Endothelial cell of umbilical vein (primary cell): ENCODE measurements at regions not wholly inside any gene's neighbourhood (a gene's known extent, or its start where the extent isn't known, plus 50 kb on each side); places are given as distances from the start of the nearest gene placed in this dataset.

ENCODE experiments used
- CTCF ChIP-seq, 2 donors: IDR thresholded peaks; 1 replicate in 1 of 2; 2 replicates in 1 of 2; pipeline ENCODE4 v1.5.1; 2011; ENCODE audit warnings: low read length in 2 of 2, mild to moderate bottlenecking in 2 of 2, moderate library complexity in 2 of 2, control low read depth in 1 of 2, inconsistent platforms in 1 of 2, low read depth in 1 of 2; ENCODE audit not compliant: insufficient read depth in 1 of 2; ENCODE audit errors: extremely low read depth in 1 of 2
- FOS ChIP-seq: IDR thresholded peaks from 2 replicates; pipeline ENCODE4 v1.6.1; 2011; ENCODE audit warnings: mild to moderate bottlenecking, low read length, moderate library complexity, borderline replicate concordance; ENCODE audit not compliant: insufficient read depth
- GATA2 ChIP-seq: IDR thresholded peaks from 2 replicates; pipeline ENCODE4 v1.7.0; 2011; ENCODE audit warnings: low read depth, mild to moderate bottlenecking, moderate library complexity, mixed read lengths, low read length; ENCODE audit not compliant: insufficient read length, insufficient read depth
- JUN ChIP-seq: IDR thresholded peaks from 2 replicates; pipeline ENCODE4 v1.6.1; 2011; ENCODE audit warnings: borderline replicate concordance, low read depth; ENCODE audit not compliant: insufficient read length, insufficient read depth
- POLR2A ChIP-seq: IDR thresholded peaks from 2 replicates; pipeline ENCODE4 v1.6.1; 2012; ENCODE audit warnings: low read depth, mild to moderate bottlenecking, control low read depth, low read length
- POLR2AphosphoS5 ChIP-seq: IDR thresholded peaks from 2 replicates; pipeline ENCODE4 v1.6.1; 2012; ENCODE audit warnings: low read depth, mild to moderate bottlenecking, control low read depth, low read length, moderate library complexity; ENCODE audit not compliant: insufficient read depth

- no peak for TF ChIP-seq POLR2AphosphoS5
- TF ChIP-seq CTCF (IDR thresholded peaks at IDR 0.05; ENCODE audit: extremely low read depth in 1 of 2, insufficient read depth in 1 of 2, low read depth in 1 of 2, low read length in 2 of 2): no peak
- no peak for TF ChIP-seq JUN
- no peak for TF ChIP-seq GATA2
- no peak for TF ChIP-seq POLR2A
- no peak for TF ChIP-seq FOS
Observed at GRCh38 chr2:64274399-64275173, 130.4 kb upstream of the PELI1 start.
